ENCODE measurements at regions not wholly inside any gene's neighbourhood (a gene's known extent, or its start where the extent isn't known, plus 50 kb on each side); places are given as distances from the start of the nearest gene placed in this dataset.

- no peak for DNase-seq (ENCODE audit: low read depth in 3 of 3, low spot score in 1 of 3)
These were observed 163.9 kb downstream of the HIPK3 start for GRCh38 chr11:33420959-33421566.

- DNase-seq (ENCODE audit: low read depth in 3 of 3, low spot score in 1 of 3): no peak
These were observed 162.7 kb downstream of the HIPK3 start for GRCh38 chr11:33419924-33420323.

GRCh38 chr11:33417121-33417520 is 159.9 kb downstream of the HIPK3 start:
- no peak for DNase-seq (ENCODE audit: low read depth in 3 of 3, low spot score in 1 of 3)

GRCh38 chr11:33413301-33413700 is 156.1 kb downstream of the HIPK3 start:
- DNase-seq (ENCODE audit: low read depth in 3 of 3, low spot score in 1 of 3): no peak

- DNase-seq (ENCODE audit: low read depth in 3 of 3, low spot score in 1 of 3): no peak
These were observed 155.1 kb downstream of the HIPK3 start for GRCh38 chr11:33412241-33412640.

GRCh38 chr11:33411751-33412150 is 154.6 kb downstream of the HIPK3 start:
- DNase-seq (ENCODE audit: low read depth in 3 of 3, low spot score in 1 of 3): no peak

GRCh38 chr11:33410086-33410765 is 153.0 kb downstream of the HIPK3 start:
- no peak for DNase-seq (ENCODE audit: low read depth in 3 of 3, low spot score in 1 of 3)
